ENCODE measurements at regions not wholly inside any gene's neighbourhood (a gene's known extent, or its start where the extent isn't known, plus 50 kb on each side); places are given as distances from the start of the nearest gene placed in this dataset.

GRCh38 chr3:83601704-83602103 is 1357.1 kb upstream of the CADM2 start:
- TF ChIP-seq CTCF (IDR thresholded peaks at IDR 0.05 in 2 of 3, conservative IDR thresholded peaks at IDR 0.05 in 1 of 3; ENCODE audit: control insufficient read depth in 2 of 3, extremely low read depth in 1 of 3, insufficient read depth in 1 of 3, low read depth in 3 of 3, low read length in 3 of 3): no peak
- no peak for TF ChIP-seq POLR2AphosphoS5 (IDR thresholded peaks at IDR 0.05; ENCODE audit: low read length)
- no peak for TF ChIP-seq ZNF274 (IDR thresholded peaks at IDR 0.05; ENCODE audit: insufficient read depth, insufficient read length)

Data from GM12878 (cell line).